ENCODE measurements at regions not wholly inside any gene's neighbourhood (a gene's known extent, or its start where the extent isn't known, plus 50 kb on each side); places are given as distances from the start of the nearest gene placed in this dataset.
"Not testable (repeated sequence)": the region's sequence is repeated elsewhere in the genome, so short reads cannot be mapped to it uniquely, and the experiment has no call there.

DNA sequence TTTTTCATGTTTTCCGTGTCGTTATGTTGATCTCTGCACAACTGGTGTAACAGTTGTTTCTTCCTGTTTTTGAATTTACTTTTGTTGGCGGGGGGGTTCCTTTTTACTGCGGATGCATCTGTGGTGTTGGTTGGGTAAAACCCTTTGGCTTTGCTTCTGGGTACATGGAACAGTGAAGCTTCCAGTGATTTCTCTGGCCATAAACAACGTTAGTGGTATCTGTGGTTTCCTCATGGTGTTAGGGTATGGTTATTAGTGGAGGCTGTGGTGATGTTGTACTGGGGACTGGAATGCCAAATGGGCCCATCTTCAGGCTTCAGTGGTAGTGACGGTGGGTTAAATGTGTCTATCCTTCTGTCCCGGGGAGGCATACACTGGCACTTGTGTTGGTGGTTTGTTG is 285.4 kb upstream of the ZNF804A start:
- Mint-ChIP-seq H3K36me3 (ENCODE audit: insufficient read depth) (no peaks in the 10 kb centered on the region), H3K27me3 (no peaks in the 10 kb centered on the region), H3K9me3 (ENCODE audit: low read depth) (no peaks in the 10 kb centered on the region), H3K27ac (no peak overlapping the region), H3K4me3 (ENCODE audit: low read depth) (no peak overlapping the region), H3K4me1 (ENCODE audit: low read depth) (peaks cover 4% of the 10 kb centered on the region)
- no peak for DNase-seq (ENCODE audit: low spot score, unreplicated experiment)
- TF ChIP-seq, protein P1, sequence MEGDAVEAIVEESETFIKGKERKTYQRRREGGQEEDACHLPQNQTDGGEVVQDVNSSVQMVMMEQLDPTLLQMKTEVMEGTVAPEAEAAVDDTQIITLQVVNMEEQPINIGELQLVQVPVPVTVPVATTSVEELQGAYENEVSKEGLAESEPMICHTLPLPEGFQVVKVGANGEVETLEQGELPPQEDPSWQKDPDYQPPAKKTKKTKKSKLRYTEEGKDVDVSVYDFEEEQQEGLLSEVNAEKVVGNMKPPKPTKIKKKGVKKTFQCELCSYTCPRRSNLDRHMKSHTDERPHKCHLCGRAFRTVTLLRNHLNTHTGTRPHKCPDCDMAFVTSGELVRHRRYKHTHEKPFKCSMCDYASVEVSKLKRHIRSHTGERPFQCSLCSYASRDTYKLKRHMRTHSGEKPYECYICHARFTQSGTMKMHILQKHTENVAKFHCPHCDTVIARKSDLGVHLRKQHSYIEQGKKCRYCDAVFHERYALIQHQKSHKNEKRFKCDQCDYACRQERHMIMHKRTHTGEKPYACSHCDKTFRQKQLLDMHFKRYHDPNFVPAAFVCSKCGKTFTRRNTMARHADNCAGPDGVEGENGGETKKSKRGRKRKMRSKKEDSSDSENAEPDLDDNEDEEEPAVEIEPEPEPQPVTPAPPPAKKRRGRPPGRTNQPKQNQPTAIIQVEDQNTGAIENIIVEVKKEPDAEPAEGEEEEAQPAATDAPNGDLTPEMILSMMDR (IDR thresholded peaks at IDR 0.05; ENCODE audit: unreplicated experiment), result no peak

DNA sequence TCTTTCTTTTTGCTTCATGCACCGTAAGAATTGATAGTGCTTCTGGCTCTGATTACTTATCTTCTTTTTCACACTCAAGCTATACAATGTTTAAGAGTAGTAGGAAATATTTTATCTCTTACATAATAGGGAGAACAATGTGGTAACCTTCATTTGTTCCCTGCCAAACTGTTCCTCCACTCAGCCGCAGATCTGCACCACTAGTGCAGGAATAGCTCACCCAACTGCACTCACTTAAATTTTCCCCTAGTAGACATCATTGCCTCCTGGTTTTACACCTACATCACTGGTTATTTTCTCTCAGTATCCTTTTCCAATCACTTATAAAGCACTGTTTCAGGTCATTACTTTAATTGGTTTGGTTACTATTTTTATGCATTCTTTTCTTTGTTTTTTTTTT is 283.5 kb upstream of the ZNF804A start:
- Mint-ChIP-seq H3K27ac (no peak overlapping the region), H3K4me3 (ENCODE audit: low read depth) (no peak overlapping the region), H3K27me3 (no peaks in the 10 kb centered on the region), H3K4me1 (ENCODE audit: low read depth) (peaks cover 4% of the 10 kb centered on the region), H3K36me3 (ENCODE audit: insufficient read depth) (no peaks in the 10 kb centered on the region), H3K9me3 (ENCODE audit: low read depth) (no peaks in the 10 kb centered on the region)
- TF ChIP-seq, protein P1 (IDR thresholded peaks at IDR 0.05; ENCODE audit: unreplicated experiment), result no peak
- no peak for DNase-seq (ENCODE audit: low spot score, unreplicated experiment)

DNA sequence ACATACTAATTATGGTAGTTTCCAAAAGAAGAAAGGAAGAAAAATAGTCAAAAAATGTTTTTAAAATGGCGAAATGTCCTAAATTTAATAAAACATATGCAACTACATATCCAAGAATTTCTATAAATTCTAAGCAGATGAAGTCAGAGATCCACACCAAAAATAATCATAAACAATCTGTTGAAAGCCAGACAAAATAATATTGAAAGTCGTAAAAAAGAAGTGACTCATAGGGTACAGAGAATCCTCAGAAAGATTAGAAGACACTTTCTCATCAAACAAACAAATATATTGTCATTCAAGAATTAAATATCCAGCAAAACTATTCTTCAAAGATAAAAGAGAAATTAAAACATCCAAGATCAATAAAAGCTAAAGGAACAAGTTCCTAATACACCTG is 281.4 kb upstream of the ZNF804A start:
- DNase-seq (ENCODE audit: low spot score, unreplicated experiment), result no peak
- H3K36me3 Mint-ChIP-seq (ENCODE audit: insufficient read depth), result no peaks in the 10 kb centered on the region
- no peak overlapping the region for H3K4me3 Mint-ChIP-seq (ENCODE audit: low read depth)
- H3K27ac Mint-ChIP-seq, result no peak overlapping the region
- peaks cover 4% of the 10 kb centered on the region for H3K4me1 Mint-ChIP-seq (ENCODE audit: low read depth)
- no peaks in the 10 kb centered on the region for H3K27me3 Mint-ChIP-seq
- no peaks in the 10 kb centered on the region for H3K9me3 Mint-ChIP-seq (ENCODE audit: low read depth)
- TF ChIP-seq, protein P1 (IDR thresholded peaks at IDR 0.05; ENCODE audit: unreplicated experiment), result no peak

DNA sequence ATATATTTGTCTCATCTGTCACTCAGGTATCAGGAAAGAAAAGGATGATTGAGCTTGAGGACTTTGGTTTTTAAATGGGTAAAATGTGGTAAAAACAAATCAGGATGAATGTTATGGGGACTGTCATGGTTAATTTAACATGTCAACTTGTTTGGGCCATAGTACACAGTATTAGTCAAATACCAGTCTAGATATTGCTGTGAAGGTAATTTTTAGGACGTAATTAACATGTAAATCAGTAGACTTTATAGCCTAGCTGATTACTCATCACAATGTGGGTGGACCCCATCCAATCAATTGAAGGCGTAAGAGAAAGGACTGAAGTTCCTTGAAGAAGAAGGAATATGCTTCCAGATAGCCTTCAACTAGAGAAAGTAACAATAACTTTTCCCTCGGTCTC is 275.7 kb upstream of the ZNF804A start:
- DNase-seq (ENCODE audit: low spot score, unreplicated experiment), result no peak
- H3K27me3 Mint-ChIP-seq, result no peaks in the 10 kb centered on the region
- H3K4me3 Mint-ChIP-seq (ENCODE audit: low read depth), result no peak overlapping the region
- TF ChIP-seq, protein P1 (IDR thresholded peaks at IDR 0.05; ENCODE audit: unreplicated experiment), result no peak
- H3K4me1 Mint-ChIP-seq (ENCODE audit: low read depth), result peaks cover 2% of the 10 kb centered on the region
- H3K36me3 Mint-ChIP-seq (ENCODE audit: insufficient read depth), result no peaks in the 10 kb centered on the region
- no peaks in the 10 kb centered on the region for H3K9me3 Mint-ChIP-seq (ENCODE audit: low read depth)
- H3K27ac Mint-ChIP-seq, result no peak overlapping the region

DNA sequence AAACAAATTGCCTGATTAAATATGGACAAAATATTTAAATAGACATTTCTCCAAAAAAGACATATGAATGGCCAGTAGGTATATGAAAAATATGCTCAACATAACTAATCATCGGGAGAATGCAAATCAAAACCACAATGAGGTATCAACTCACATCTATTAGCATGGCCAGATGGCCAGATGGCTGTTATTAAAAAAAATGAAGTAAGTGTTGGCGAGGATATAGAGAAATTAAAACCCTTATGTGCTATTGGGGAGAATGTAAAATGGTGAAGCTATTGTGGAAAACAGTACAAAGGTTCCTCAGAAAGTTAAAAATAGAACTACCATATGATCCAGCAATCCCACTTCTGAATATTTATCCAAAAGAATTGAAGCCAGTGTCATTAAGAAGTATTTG is 272.3 kb upstream of the ZNF804A start:
- H3K27me3 Mint-ChIP-seq, result no peaks in the 10 kb centered on the region
- TF ChIP-seq, protein P1 (IDR thresholded peaks at IDR 0.05; ENCODE audit: unreplicated experiment), result no peak
- H3K9me3 Mint-ChIP-seq (ENCODE audit: low read depth), result no peaks in the 10 kb centered on the region
- H3K4me3 Mint-ChIP-seq (ENCODE audit: low read depth), result no peak overlapping the region
- H3K27ac Mint-ChIP-seq, result no peak overlapping the region
- DNase-seq (ENCODE audit: low spot score, unreplicated experiment), result no peak
- H3K4me1 Mint-ChIP-seq (ENCODE audit: low read depth), result peaks cover 2% of the 10 kb centered on the region
- H3K36me3 Mint-ChIP-seq (ENCODE audit: insufficient read depth), result no peaks in the 10 kb centered on the region

DNA sequence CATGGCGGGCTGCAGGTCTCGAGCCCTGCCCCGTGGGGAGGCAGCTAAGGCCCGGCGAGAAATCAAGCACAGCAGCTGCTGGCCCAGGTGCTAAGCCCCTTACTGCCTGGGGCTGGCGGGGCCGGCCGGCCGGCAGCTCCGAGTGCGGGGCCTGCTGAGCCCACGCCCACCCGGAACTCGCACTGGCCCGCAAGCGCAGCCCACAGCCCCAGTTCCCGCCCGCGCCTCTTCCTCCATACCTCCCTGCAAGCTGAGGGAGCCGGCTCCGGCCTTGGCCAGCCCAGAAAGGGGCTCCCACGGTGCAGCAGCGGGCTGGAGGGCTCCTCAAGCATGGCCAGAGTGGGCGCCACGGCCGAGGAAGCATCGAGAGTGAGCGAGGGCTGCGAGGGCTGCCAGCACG is 270.5 kb upstream of the ZNF804A start:
- not testable (repeated sequence) for H3K36me3 Mint-ChIP-seq (ENCODE audit: insufficient read depth); H3K27ac Mint-ChIP-seq; H3K4me3 Mint-ChIP-seq (ENCODE audit: low read depth); H3K27me3 Mint-ChIP-seq; H3K4me1 Mint-ChIP-seq (ENCODE audit: low read depth); H3K9me3 Mint-ChIP-seq (ENCODE audit: low read depth); DNase-seq (ENCODE audit: low spot score, unreplicated experiment)

DNA sequence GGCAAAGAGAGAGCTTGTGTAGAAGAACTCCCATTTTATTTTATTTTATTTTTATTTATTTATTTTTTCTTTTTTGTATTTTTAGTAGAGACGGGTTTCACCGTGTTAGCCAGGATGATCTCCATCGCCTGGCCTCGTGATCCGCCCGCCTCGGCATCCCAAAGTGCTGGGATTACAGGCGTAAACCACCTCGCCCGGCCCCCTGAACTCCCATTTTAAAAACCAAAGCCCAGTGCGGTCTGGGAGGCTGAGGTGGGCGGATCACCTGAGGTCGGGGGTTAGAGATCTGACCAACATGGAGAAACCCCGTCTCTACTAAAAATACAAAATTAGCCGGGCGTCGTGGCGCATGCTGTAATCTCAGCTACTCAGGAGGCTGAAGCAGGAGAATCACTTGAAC is 267.8 kb upstream of the ZNF804A start:
- DNase-seq (ENCODE audit: low spot score, unreplicated experiment); H3K4me3 Mint-ChIP-seq (ENCODE audit: low read depth); H3K27ac Mint-ChIP-seq; H3K36me3 Mint-ChIP-seq (ENCODE audit: insufficient read depth); H3K9me3 Mint-ChIP-seq (ENCODE audit: low read depth); H3K27me3 Mint-ChIP-seq; H3K4me1 Mint-ChIP-seq (ENCODE audit: low read depth): not testable (repeated sequence)

All from progenitor cell of endocrine pancreas (in vitro differentiated cells).